GM12865 (cell line): ENCODE measurements at regions not wholly inside any gene's neighbourhood (a gene's known extent, or its start where the extent isn't known, plus 50 kb on each side); places are given as distances from the start of the nearest gene placed in this dataset.

Experiments
- DNase-seq: peaks from one replicate; pipeline ENCODE4 v3.0.0; 2010; ENCODE audit warnings: low read depth
- H3K4me3 ChIP-seq: 2 replicates; pipeline ENCODE4 v1.5.1; 2011; ENCODE audit warnings: mild to moderate bottlenecking, low read depth, low read length, control low read depth
- CTCF ChIP-seq: IDR thresholded peaks from 2 replicates; pipeline ENCODE4 v1.5.1; 2011; ENCODE audit warnings: low read length, control low read depth, low read depth, inconsistent platforms; ENCODE audit not compliant: insufficient read depth; ENCODE audit errors: missing control alignments

GRCh38 chr14:89660166-89660565 lies 243.1 kb upstream of the FOXN3 start:
- DNase-seq = no peak
- no peak overlapping the region for H3K4me3 ChIP-seq
- TF ChIP-seq CTCF = no peak

GRCh38 chr14:89658977-89659670 lies 242.1 kb upstream of the FOXN3 start:
- TF ChIP-seq CTCF = no peak
- DNase-seq = no peak
- no peak overlapping the region for H3K4me3 ChIP-seq

- no peak for TF ChIP-seq CTCF
- DNase-seq = no peak
- no peak overlapping the region for H3K4me3 ChIP-seq
Measured at GRCh38 chr14:89657014-89657413, 240.0 kb upstream of the FOXN3 start.

- TF ChIP-seq CTCF = no peak
- H3K4me3 ChIP-seq = no peak overlapping the region
- no peak for DNase-seq
Measured at GRCh38 chr14:89654998-89655397, 238.0 kb upstream of the FOXN3 start.

- no peak overlapping the region for H3K4me3 ChIP-seq
- DNase-seq = no peak
- TF ChIP-seq CTCF = no peak
Measured at GRCh38 chr14:89652352-89652751, 235.3 kb upstream of the FOXN3 start.

- no peak for DNase-seq
- no peak overlapping the region for H3K4me3 ChIP-seq
- TF ChIP-seq CTCF = no peak
Measured at GRCh38 chr14:89651805-89652204, 234.8 kb upstream of the FOXN3 start.
